Thoracic aorta (tissue), 2 donors: ENCODE measurements at regions not wholly inside any gene's neighbourhood (a gene's known extent, or its start where the extent isn't known, plus 50 kb on each side); places are given as distances from the start of the nearest gene placed in this dataset.

Experiments
- ATAC-seq: fragments of 150-250 bp; one replicate; pipeline ENCODE4 v1.8.0; 2017; ENCODE audit warnings: low read depth; ENCODE audit not compliant: insufficient number of reproducible peaks, low FRiP score
- DNase-seq: peaks from one replicate; pipeline ENCODE4 v3.0.0-alpha.2; 2020; ENCODE audit warnings: low spot score
- H3K27ac ChIP-seq, 2 donors: fragments of 200-600 bp; sonication (generic); 1 replicate in 1 of 2; 2 replicates in 1 of 2; pipeline ENCODE4 v1.5.1; 2016; ENCODE audit warnings: mild to moderate bottlenecking in 2 of 2, moderate library complexity in 2 of 2
- H3K27me3 ChIP-seq: fragments of 200-600 bp; sonication (generic); replicated peaks from 2 replicates; pipeline ENCODE4 v1.6.0; 2016; ENCODE audit warnings: mild to moderate bottlenecking; ENCODE audit not compliant: insufficient read depth
- H3K36me3 ChIP-seq: fragments of 200-600 bp; sonication (generic); one replicate; pipeline ENCODE4 v1.5.1; 2016
- H3K4me1 ChIP-seq, 2 donors: fragments of 200-600 bp; sonication (generic); 1 replicate in 1 of 2; 2 replicates in 1 of 2; pipeline versions ENCODE4 v1.5.1 to v1.6.0; 2016; ENCODE audit warnings: low read depth in 2 of 2, mild to moderate bottlenecking in 1 of 2; ENCODE audit not compliant: control insufficient read depth in 1 of 2
- H3K4me3 ChIP-seq: fragments of 200-600 bp; sonication (generic); 2 replicates; pipeline ENCODE4 v1.5.1; 2016; ENCODE audit warnings: mild to moderate bottlenecking
- H3K9me3 ChIP-seq: fragments of 200-600 bp; sonication (generic); 2 replicates; pipeline ENCODE4 v1.5.1; 2016
- CTCF ChIP-seq: fragments of 200-600 bp; sonication (generic); IDR thresholded peaks from one replicate; pipeline ENCODE4 v1.5.1; 2019; ENCODE audit warnings: antibody characterized with exemption

- Histone ChIP-seq H3K27me3 (no peaks in the 10 kb centered on the region), H3K36me3 (no peaks in the 10 kb centered on the region), H3K4me1 (no peaks in the 10 kb centered on the region), H3K9me3 (no peaks in the 10 kb centered on the region), H3K4me3 (no peak overlapping the region), H3K27ac (no peak overlapping the region)
- no peak for DNase-seq
- no peak for TF ChIP-seq CTCF
- no peak for ATAC-seq
Measured at GRCh38 chr2:238966072-238966937, 118.4 kb downstream of the TWIST2 start.

DNA sequence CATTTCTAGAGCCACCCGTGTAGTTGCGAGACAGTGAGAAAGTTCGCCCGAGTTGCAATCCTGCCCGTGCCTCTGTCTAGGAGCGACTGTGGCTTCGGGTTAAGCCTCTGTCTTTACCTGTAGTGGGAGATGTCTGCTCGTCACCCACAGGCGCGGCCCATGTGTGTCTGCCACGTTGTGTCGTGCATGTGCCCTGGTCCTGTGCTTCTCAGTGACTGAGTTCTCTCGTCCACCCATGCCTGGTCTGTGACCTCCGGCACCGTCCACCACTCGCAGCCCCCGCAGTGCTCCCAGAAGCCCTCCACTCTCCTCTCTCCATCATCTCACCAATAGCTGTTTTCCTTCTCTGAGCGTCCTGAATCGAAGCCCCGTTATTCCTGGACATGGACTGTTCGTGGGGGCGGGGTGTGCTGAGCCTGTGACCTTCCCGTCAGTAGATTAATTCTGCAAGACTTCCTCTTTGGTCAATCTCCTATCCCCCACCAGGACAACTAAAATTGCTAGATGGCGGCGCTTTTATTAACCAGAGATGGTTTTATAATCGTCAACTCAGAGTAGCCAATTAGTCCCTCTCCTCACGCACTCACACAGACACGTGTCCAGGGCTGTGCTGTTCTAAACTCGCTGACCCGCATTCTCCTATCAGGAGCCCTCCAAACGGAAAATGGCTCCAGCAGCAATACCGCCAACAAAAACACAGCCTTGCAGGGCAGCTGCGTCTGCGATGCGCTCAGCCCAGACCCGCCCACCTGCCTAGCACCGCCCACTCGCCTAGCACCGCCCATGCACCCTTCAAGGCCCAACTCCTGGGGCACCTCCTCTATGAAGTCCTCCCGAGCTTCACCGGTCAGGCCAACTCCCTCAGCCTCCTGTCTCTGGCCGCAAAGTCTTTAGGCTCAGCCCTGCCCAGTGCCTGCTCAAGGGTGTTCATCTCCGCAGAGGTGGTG lies 119.4 kb downstream of the TWIST2 start:
- no peaks in the 10 kb centered on the region for H3K36me3 ChIP-seq
- no peak for ATAC-seq
- H3K4me1 ChIP-seq: no peaks in the 10 kb centered on the region
- DNase-seq: no peak
- no peaks in the 10 kb centered on the region for H3K9me3 ChIP-seq
- no peaks in the 10 kb centered on the region for H3K27me3 ChIP-seq
- TF ChIP-seq CTCF: no peak
- no peak overlapping the region for H3K27ac ChIP-seq
- no peak overlapping the region for H3K4me3 ChIP-seq

GRCh38 chr2:238967978-238968360 lies 120.1 kb downstream of the TWIST2 start:
- Histone ChIP-seq H3K27me3 (no peaks in the 10 kb centered on the region), H3K4me1 (no peaks in the 10 kb centered on the region), H3K27ac (no peak overlapping the region), H3K9me3 (no peaks in the 10 kb centered on the region), H3K4me3 (no peak overlapping the region), H3K36me3 (no peaks in the 10 kb centered on the region)
- ATAC-seq: no peak
- TF ChIP-seq CTCF: no peak
- no peak for DNase-seq

DNA sequence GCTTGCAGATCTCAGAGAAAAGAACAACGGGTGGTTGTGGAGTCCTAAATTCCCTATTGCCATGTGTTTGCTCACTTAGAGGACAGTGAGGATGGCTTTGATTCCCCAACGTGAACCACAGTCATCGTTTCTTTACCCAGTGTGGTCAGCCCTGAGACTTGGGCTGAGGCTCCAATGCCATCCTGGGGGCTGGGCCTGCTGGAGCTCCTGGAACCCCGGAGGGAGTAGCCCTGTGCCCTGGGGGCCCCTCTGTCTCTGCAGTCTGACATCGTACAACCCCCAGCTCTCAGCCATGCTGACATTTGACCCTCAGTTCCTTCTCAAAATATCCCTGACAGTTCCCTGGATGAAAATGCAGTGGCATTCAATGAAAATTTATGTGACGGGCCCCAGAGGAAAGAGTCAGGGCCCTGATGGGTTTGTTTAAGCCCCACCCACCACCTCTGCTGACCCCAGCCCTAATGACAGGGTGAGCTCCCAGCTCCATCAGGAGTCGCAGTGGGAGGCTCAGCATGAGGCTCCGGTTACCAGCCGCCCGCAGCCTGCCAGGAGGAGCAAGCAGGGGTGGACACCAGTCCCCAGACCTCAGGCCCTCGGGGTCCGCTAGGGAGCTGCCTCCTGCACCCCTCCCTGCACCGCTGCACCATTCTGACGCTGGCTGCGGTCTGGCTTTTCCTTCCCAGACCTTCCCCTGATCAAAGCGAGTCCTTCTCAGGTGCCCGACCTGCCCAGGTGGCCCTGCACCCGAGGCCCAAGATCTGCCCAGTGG lies 120.9 kb downstream of the TWIST2 start:
- Histone ChIP-seq H3K4me1 (no peaks in the 10 kb centered on the region), H3K9me3 (no peaks in the 10 kb centered on the region), H3K36me3 (no peaks in the 10 kb centered on the region), H3K27ac (no peak overlapping the region), H3K27me3 (no peaks in the 10 kb centered on the region), H3K4me3 (no peak overlapping the region)
- no peak for DNase-seq
- TF ChIP-seq CTCF: no peak
- ATAC-seq: no peak
